ENCODE measurements at regions not wholly inside any gene's neighbourhood (a gene's known extent, or its start where the extent isn't known, plus 50 kb on each side); places are given as distances from the start of the nearest gene placed in this dataset.
"Not testable (repeated sequence)": the region's sequence is repeated elsewhere in the genome, so short reads cannot be mapped to it uniquely, and the experiment has no call there.

- no peak for DNase-seq (ENCODE audit: low read depth in 1 of 2, low spot score in 1 of 2)
Measured at GRCh38 chr10:29797616-29798015, 162.8 kb upstream of the SVIL start.

GRCh38 chr10:29795850-29796249 is 161.1 kb upstream of the SVIL start:
- no peak for DNase-seq (ENCODE audit: low read depth in 1 of 2, low spot score in 1 of 2)

DNA sequence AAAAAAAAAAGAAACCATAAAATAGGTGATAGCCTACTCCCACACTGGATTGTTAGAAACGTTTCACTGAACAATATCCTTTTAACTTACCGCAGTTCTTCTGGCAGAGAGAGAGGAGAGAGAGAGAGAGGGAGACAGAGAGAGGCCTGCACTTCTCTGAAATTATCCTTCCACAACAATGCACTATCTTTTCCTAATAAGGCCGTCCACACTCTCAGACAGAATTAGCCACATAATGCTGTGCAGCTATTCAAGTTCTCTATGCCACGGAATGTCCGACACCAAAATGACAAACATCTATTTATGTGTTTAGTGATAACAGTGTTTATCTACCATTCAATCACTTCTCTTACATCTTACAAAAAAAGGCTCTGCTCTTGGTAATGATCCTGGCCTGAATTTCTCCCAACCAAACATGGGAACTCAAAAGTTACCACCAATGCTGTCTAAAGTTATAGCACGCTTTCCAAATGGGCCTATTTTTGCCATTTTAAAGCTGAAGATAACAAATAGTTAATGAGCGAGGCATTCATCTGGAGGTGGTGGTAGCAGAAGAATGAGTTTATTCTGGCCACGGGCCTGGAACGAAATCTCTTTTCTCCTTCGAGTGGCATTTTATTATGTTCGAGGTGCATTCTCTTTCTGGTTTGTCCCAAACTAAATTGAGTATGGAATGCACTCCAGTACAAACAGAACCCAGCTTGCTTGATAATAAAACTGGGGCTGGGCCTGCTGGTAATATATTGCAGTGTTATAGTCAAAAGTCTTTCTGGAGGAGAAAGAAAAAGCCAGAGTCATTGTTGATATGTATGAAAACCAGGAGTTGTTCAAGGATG is 160.2 kb upstream of the SVIL start:
- DNase-seq (ENCODE audit: low read depth in 1 of 2, low spot score in 1 of 2), result no peak

DNA sequence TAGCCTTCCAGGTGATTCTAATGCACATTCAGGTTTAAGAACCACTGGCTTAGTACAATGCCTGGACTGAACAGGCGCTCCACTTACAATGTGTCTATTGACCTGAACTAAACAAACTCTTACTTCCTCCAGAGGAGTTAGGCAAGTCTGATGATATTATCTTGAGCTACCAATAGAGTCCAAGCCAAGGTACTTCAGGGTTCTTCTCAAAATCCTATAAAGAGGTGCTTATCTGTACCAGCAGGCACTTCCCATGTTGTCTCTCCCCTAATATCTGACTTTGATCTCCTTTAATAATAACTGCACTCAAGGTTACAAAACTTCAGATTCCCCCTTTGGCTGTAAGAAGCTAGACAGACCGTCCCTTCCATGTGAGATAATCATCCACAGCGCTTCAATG is 157.0 kb upstream of the SVIL start:
- no peak for DNase-seq (ENCODE audit: low read depth in 1 of 2, low spot score in 1 of 2)

DNA sequence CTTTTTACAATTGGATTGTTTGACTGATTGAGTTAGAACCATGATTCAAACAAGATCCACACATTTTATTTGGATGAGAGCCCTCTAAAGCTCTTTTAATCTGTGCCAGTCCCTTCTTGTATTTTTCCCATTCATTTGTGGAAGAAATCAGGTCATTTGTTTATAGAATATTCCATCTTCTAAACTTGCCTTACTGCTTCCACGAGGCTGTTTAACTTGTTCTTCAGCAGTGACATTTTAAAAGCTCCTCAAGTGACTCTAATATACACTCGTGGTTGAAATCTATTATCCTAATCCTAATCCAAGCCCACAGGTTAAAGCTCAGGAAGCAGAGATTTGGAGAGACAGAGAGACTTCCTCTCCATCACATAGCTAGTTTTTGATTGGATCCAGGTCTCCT is 155.4 kb upstream of the SVIL start:
- no peak for DNase-seq (ENCODE audit: low read depth in 1 of 2, low spot score in 1 of 2)

- DNase-seq (ENCODE audit: low read depth in 1 of 2, low spot score in 1 of 2), result no peak
Measured at GRCh38 chr10:29788113-29788512, 153.3 kb upstream of the SVIL start.

GRCh38 chr10:29785701-29786100 is 150.9 kb upstream of the SVIL start:
- DNase-seq (ENCODE audit: low read depth in 1 of 2, low spot score in 1 of 2), result no peak

DNA sequence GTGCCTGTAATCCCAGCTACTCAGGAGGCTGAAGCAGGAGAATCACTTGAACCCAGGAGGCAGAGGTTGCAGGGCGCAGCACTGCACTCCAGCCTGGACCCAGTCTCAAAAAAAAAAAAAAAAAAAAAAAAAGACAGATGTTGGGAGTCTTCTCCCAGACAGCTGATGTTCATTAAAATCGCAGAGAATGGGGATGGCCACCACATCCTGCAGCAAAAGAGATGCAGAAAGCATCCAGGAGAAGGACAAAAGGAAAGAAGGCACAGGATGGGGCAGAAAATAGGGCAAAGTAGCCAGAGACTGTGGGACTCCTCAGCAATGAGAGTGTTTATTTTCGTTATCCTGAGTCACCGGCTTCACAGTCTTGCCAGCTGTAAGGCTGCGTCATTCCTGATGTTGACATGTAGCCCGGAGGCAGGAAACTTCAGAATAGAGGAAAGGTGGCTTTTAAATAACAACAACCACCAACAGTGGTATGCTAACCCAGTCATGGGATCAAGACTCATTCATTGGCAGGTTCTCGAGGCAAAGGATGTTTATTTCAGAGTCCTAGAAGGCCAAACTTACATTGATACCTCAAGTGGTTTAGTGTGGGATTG is 149.5 kb upstream of the SVIL start:
- no peak for DNase-seq (ENCODE audit: low read depth in 1 of 2, low spot score in 1 of 2)

DNA sequence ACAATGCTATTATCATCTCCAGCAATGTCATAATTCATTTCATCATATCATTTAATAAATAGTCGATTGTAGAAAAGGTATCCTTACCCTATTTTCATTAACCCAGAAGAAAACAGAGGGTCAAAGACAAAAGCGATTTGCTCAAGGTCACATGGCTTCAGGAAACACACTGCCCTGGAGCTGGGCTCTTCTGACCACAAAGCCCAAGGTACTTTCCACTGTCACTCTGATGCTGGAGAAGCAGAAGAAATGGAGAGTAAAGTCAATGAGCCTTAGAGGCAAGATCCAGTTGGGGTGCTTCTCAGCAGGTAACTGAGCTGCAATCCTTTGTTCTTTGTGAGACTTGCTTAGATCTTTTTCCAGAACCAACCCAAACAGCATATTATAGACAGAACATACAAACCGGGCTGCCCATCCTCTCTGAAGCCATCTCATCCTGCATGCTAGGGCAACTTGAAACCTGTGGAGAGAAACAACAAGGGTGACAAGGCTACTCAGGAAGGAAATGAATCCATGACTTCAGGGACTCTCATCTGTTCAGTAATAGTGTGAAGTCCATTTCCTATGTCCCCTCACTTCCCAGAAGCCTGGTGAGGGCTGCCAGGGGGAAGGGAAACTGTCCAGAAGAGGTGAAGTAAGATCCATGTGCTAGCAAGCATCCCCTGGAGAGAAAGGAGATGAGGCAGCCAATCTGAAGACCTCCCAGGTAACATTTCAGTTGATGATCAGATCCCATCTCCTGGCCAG is 148.6 kb upstream of the SVIL start:
- no peak for DNase-seq (ENCODE audit: low read depth in 1 of 2, low spot score in 1 of 2)

GRCh38 chr10:29780639-29781038 is 145.9 kb upstream of the SVIL start:
- DNase-seq (ENCODE audit: low read depth in 1 of 2, low spot score in 1 of 2), result no peak

- no peak for DNase-seq (ENCODE audit: low read depth in 1 of 2, low spot score in 1 of 2)
Measured at GRCh38 chr10:29780096-29780495, 145.3 kb upstream of the SVIL start.

- no peak for DNase-seq (ENCODE audit: low read depth in 1 of 2, low spot score in 1 of 2)
Measured at GRCh38 chr10:29776246-29776645, 141.5 kb upstream of the SVIL start.

- DNase-seq (ENCODE audit: low read depth in 1 of 2, low spot score in 1 of 2), result no peak
Measured at GRCh38 chr10:29774475-29774874, 139.7 kb upstream of the SVIL start.

GRCh38 chr10:29773675-29774091 is 138.9 kb upstream of the SVIL start:
- no peak for DNase-seq (ENCODE audit: low read depth in 1 of 2, low spot score in 1 of 2)

DNA sequence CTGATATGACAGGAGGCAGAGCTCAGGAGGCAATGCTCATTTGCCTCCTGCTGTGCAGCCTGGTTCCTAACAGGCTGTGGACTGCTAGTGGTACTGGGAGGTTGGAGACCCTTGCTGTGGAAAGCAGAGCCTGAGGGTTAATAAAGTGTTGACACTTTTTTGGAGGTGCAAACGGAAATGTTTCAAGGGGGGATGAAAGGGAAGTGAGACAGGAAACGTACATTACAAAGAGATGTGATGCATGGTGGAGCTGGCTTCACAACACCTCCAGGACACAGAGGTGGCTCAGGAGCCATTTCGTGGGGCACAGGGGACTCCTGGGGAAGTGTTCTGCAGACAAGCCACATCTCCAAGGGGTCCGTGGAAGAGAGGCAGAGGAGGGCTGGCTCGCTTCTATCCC is 137.6 kb upstream of the SVIL start:
- DNase-seq (ENCODE audit: low read depth in 1 of 2, low spot score in 1 of 2), result no peak

DNA sequence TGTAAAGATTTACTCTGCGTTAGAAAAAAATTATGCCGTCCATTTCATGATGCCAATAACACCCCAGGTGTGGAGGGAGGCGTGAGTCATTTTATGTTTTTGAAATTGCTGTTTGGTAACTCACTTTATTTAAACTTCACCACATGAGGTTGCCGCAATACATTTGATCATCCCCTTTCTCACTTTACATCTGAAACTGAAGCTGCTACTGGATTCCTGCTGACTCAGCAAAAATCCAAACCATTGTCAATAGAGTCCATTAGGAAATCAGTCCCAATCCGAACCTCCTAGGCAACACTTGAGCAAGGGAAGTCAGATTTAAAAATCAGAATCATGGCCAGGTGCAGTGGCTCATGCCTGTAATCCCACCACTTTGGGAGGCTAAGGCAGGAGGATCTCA is 136.6 kb upstream of the SVIL start:
- no peak for DNase-seq (ENCODE audit: low read depth in 1 of 2, low spot score in 1 of 2)

- not testable (repeated sequence) for DNase-seq (ENCODE audit: low read depth in 1 of 2, low spot score in 1 of 2)
Measured at GRCh38 chr10:29769277-29769676, 134.5 kb upstream of the SVIL start.

DNA sequence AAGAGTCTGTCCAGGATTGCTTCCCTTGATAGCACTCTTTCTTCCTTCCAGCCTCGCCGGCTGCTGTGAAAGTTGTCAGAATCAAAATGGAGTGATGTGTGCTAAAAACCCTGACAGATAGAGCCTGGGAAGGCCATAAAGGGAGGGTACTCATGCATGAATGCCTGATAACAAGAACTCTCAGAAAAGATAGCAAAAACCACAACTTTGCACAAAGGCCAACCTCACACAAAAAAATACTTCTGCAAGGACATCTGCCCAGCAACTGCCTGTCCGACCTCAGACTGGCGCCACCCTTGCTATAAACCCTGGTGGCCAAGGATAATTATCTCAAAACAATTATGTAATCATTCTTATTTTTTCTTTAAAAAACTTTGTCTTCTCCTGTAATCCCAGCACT is 133.2 kb upstream of the SVIL start:
- no peak for DNase-seq (ENCODE audit: low read depth in 1 of 2, low spot score in 1 of 2)

GRCh38 chr10:29766753-29767152 is 132.0 kb upstream of the SVIL start:
- DNase-seq (ENCODE audit: low read depth in 1 of 2, low spot score in 1 of 2), result no peak

DNA sequence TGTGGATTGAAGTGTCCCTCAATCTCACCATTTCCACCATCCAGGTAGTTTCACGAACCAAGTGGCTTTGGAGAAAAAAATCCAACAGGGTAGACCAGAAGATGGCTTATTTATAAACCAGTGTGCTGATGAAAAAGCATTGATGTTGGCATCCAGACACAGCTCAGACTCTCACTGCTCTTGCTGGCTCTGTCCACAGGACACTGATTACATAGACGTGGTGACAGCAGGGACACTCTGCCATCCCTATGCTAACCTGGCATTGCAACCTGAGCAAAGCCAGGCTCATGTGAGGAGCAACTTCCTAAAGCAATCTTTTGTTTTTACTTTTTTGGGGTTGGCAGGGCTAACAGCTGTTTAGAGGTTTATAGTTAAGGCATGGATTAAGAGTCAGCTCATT is 130.6 kb upstream of the SVIL start:
- DNase-seq (ENCODE audit: low read depth in 1 of 2, low spot score in 1 of 2), result no peak

DNA sequence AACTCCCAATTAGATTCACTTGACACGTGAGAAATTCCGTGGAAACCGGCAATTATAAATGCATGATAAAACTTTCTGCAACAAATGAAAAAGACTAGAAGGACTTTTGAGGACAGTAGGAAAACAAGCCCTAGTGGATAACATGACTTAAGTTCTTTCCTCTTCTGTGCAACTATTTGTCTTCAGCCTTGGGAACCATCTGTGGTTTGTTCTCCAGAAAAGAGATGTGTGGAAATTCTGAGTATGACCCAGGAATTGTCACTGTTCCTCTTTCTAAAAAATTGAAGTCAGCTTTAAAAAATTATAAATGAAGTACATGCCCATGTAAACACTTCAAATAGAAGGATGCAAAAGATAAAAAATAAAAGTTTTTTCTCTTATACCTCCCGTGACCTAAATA is 128.6 kb upstream of the SVIL start:
- DNase-seq (ENCODE audit: low read depth in 1 of 2, low spot score in 1 of 2), result no peak

- DNase-seq (ENCODE audit: low read depth in 1 of 2, low spot score in 1 of 2), result no peak
Measured at GRCh38 chr10:29761916-29762315, 127.1 kb upstream of the SVIL start.
